DND-41 (cell line): ENCODE measurements at regions not wholly inside any gene's neighbourhood (a gene's known extent, or its start where the extent isn't known, plus 50 kb on each side); places are given as distances from the start of the nearest gene placed in this dataset.

Source experiments
- CTCF ChIP-seq: IDR thresholded peaks from 2 replicates; pipeline ENCODE4 v1.5.1; 2012; ENCODE audit warnings: borderline replicate concordance, low read length, moderate library complexity, mild to moderate bottlenecking; ENCODE audit not compliant: poor library complexity, severe bottlenecking; ENCODE audit errors: extremely low read depth
- EZH2 ChIP-seq: IDR thresholded peaks from 3 replicates; pipeline ENCODE4 v1.6.1; 2012; ENCODE audit warnings: borderline replicate concordance, low read depth, mild to moderate bottlenecking, moderate library complexity, low read length, inconsistent platforms; ENCODE audit not compliant: severe bottlenecking

- no peak for TF ChIP-seq CTCF
- TF ChIP-seq EZH2: no peak
Measured at GRCh38 chr2:38192046-38192445, 116.1 kb upstream of the CYP1B1 start.
